Nephron (organoid): ENCODE measurements at regions not wholly inside any gene's neighbourhood (a gene's known extent, or its start where the extent isn't known, plus 50 kb on each side); places are given as distances from the start of the nearest gene placed in this dataset.

ENCODE experiments used
- H3K27ac Mint-ChIP-seq, 3 experiments: 2 replicates each; pipeline ENCODE4 v1.8.0; 2020; ENCODE audit warnings: mixed read lengths in 3 of 3, mild to moderate bottlenecking in 2 of 3, moderate library complexity in 1 of 3
- H3K27me3 Mint-ChIP-seq: 2 replicates; pipeline ENCODE4 v1.8.0; 2021; ENCODE audit warnings: low read depth, mild to moderate bottlenecking, moderate library complexity, mixed read lengths
- H3K36me3 Mint-ChIP-seq: 2 replicates; pipeline ENCODE4 v1.8.0; 2020; ENCODE audit warnings: low read depth, mixed read lengths
- H3K4me1 Mint-ChIP-seq: 2 replicates; pipeline ENCODE4 v1.8.0; 2020; ENCODE audit warnings: mixed read lengths
- H3K4me3 Mint-ChIP-seq, 3 experiments: 2 replicates each; pipeline ENCODE4 v1.8.0; 2020; ENCODE audit warnings: mild to moderate bottlenecking in 3 of 3, mixed read lengths in 3 of 3, moderate library complexity in 2 of 3
- H3K9me3 Mint-ChIP-seq: 2 replicates; pipeline ENCODE4 v1.8.0; 2020; ENCODE audit warnings: mixed read lengths
- CTCF ChIP-seq, 3 experiments: fragments of 200-600 bp; sonication (generic); IDR thresholded peaks; one replicate each; pipeline ENCODE4 v1.5.0; 2021; ENCODE audit warnings: antibody characterized with exemption in 3 of 3; ENCODE audit not compliant: unreplicated experiment in 3 of 3

GRCh38 chr6:97919631-97920030 is 636.6 kb upstream of the MMS22L start:
- no peaks in the 10 kb centered on the region for H3K36me3 Mint-ChIP-seq
- TF ChIP-seq CTCF (IDR thresholded peaks at IDR 0.05; ENCODE audit: unreplicated experiment in 3 of 3): no peak
- no peaks in the 10 kb centered on the region for H3K27me3 Mint-ChIP-seq
- no peaks in the 10 kb centered on the region for H3K4me1 Mint-ChIP-seq
- peak overlapping the region; percentile 14 to 95 (median 76) for H3K27ac Mint-ChIP-seq
- no peaks in the 10 kb centered on the region for H3K9me3 Mint-ChIP-seq
- no peak overlapping the region for H3K4me3 Mint-ChIP-seq

- Mint-ChIP-seq H3K4me3 (no peak overlapping the region), H3K36me3 (no peaks in the 10 kb centered on the region), H3K27me3 (no peaks in the 10 kb centered on the region), H3K27ac (no peak overlapping the region), H3K9me3 (no peaks in the 10 kb centered on the region), H3K4me1 (no peaks in the 10 kb centered on the region)
- TF ChIP-seq CTCF (IDR thresholded peaks at IDR 0.05; ENCODE audit: unreplicated experiment in 3 of 3): no peak
Observed at GRCh38 chr6:97923249-97923648, 640.2 kb upstream of the MMS22L start.

- no peak for TF ChIP-seq CTCF (IDR thresholded peaks at IDR 0.05; ENCODE audit: unreplicated experiment in 3 of 3)
- Mint-ChIP-seq H3K27ac (no peak overlapping the region), H3K9me3 (no peaks in the 10 kb centered on the region), H3K27me3 (no peaks in the 10 kb centered on the region), H3K4me3 (no peak overlapping the region), H3K36me3 (no peaks in the 10 kb centered on the region), H3K4me1 (no peaks in the 10 kb centered on the region)
Observed at GRCh38 chr6:97925504-97925903, 642.5 kb upstream of the MMS22L start.

GRCh38 chr6:97939440-97940168 is 656.6 kb upstream of the MMS22L start:
- Mint-ChIP-seq H3K4me1 (no peaks in the 10 kb centered on the region), H3K9me3 (no peaks in the 10 kb centered on the region), H3K27me3 (no peaks in the 10 kb centered on the region)

GRCh38 chr6:97947841-97948240 is 664.8 kb upstream of the MMS22L start:
- Mint-ChIP-seq H3K4me1 (no peaks in the 10 kb centered on the region), H3K4me3 (no peak overlapping the region), H3K27me3 (no peaks in the 10 kb centered on the region), H3K36me3 (no peaks in the 10 kb centered on the region), H3K9me3 (no peaks in the 10 kb centered on the region), H3K27ac (no peak overlapping the region)
- TF ChIP-seq CTCF (IDR thresholded peaks at IDR 0.05; ENCODE audit: unreplicated experiment in 3 of 3): no peak

More at GRCh38 chr6:97939440-97940168, 656.6 kb upstream of the MMS22L start:
- Mint-ChIP-seq H3K36me3 (no peaks in the 10 kb centered on the region), H3K27ac (no peak overlapping the region), H3K4me3 (no peak overlapping the region)
- TF ChIP-seq CTCF (IDR thresholded peaks at IDR 0.05; ENCODE audit: unreplicated experiment in 3 of 3): no peak

- Mint-ChIP-seq H3K27me3 (no peaks in the 10 kb centered on the region), H3K4me1 (no peaks in the 10 kb centered on the region), H3K27ac (no peak overlapping the region), H3K4me3 (no peak overlapping the region), H3K9me3 (no peaks in the 10 kb centered on the region), H3K36me3 (no peaks in the 10 kb centered on the region)
- TF ChIP-seq CTCF (IDR thresholded peaks at IDR 0.05; ENCODE audit: unreplicated experiment in 3 of 3): no peak
Observed at GRCh38 chr6:97958134-97958533, 675.1 kb upstream of the MMS22L start.
